ENCODE measurements at regions not wholly inside any gene's neighbourhood (a gene's known extent, or its start where the extent isn't known, plus 50 kb on each side); places are given as distances from the start of the nearest gene placed in this dataset.

DNA sequence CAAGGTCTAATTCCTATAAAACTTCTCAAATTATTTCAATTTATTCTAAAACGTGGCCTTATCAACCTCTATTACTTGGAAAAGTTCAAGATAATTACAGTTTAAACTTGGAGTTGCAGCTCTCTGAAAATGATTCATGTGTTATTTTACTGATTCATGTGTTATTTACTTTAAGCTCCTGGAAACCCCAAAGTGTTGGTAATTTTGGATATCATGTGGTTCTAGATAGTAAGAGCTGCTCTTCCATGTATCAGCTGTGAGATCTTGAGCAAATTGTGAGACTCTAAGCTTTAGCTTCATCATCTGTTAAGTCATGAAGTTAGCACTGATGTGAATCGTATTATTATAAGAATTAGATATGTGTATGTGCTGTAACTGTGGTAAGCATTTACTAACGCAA is 749.2 kb downstream of the TLE4 start:
- TF ChIP-seq, protein P1, sequence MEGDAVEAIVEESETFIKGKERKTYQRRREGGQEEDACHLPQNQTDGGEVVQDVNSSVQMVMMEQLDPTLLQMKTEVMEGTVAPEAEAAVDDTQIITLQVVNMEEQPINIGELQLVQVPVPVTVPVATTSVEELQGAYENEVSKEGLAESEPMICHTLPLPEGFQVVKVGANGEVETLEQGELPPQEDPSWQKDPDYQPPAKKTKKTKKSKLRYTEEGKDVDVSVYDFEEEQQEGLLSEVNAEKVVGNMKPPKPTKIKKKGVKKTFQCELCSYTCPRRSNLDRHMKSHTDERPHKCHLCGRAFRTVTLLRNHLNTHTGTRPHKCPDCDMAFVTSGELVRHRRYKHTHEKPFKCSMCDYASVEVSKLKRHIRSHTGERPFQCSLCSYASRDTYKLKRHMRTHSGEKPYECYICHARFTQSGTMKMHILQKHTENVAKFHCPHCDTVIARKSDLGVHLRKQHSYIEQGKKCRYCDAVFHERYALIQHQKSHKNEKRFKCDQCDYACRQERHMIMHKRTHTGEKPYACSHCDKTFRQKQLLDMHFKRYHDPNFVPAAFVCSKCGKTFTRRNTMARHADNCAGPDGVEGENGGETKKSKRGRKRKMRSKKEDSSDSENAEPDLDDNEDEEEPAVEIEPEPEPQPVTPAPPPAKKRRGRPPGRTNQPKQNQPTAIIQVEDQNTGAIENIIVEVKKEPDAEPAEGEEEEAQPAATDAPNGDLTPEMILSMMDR (IDR thresholded peaks at IDR 0.05; ENCODE audit: extremely low read depth, missing control alignments) = no peak
- DNase-seq (ENCODE audit: low spot score) = no peak

DNA sequence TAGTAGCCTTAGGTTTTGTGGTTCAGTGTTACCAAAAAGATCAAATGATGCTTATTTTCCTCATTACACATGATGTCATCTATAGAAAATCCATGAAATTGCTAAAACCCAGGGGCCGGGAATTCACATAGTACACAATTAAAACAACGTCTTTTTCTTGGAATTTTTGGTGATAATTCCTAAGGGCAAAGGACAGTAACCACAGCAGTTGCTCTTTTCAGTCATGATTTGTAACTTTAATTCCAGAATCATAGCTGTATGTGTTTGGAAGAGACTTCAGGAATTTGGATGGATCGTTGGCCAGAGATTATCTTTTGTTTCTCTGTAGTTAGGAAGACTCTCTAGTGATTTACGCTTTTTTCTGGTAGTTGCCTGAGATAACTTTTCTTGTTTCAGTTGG is 748.7 kb downstream of the TLE4 start:
- no peak for DNase-seq (ENCODE audit: low spot score)

DNA sequence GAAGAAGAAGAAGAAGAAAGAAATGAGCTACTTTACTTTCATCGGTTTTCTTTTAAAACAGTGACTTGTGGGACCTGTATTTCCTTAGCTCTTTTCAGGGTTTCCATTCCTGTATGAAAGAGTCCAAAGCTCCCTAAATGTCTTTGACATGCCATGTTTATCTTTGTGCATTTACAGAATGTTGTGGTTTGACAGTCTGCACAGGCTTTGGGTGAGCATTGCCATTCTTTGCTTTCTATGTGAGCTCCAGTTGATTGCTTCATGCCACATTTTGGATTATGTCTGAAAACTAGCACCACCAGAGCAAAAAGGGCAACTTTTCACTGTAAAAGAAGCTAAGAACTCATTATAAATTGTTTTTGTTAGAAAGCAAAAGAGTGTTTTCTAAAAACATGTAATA is 733.4 kb downstream of the TLE4 start:
- TF ChIP-seq, protein P1 (IDR thresholded peaks at IDR 0.05; ENCODE audit: extremely low read depth, missing control alignments) = no peak
- DNase-seq (ENCODE audit: low spot score) = no peak

More for the DNA sequence above, 748.7 kb downstream of the TLE4 start:
- TF ChIP-seq, protein P1 (IDR thresholded peaks at IDR 0.05; ENCODE audit: extremely low read depth, missing control alignments) = no peak

DNA sequence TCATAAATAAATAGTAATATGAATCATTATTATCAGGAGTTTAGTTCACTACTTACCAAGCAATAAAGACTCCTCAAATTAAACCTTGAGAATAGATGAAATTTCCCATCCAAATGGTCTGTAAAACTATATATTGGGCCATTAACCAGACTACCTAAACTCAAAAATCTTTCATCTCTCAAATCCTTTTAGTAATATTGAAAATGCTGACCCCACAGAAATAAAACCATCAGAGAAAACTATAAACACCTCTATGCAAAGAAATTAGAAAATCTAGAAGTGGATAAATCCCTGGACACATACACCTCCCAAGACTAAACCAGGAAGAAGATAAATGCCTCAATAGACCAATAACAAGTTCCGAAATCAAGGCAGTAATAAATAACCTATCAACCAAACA is 723.2 kb downstream of the TLE4 start:
- DNase-seq (ENCODE audit: low spot score) = no peak
- TF ChIP-seq, protein P1 (IDR thresholded peaks at IDR 0.05; ENCODE audit: extremely low read depth, missing control alignments) = no peak

DNA sequence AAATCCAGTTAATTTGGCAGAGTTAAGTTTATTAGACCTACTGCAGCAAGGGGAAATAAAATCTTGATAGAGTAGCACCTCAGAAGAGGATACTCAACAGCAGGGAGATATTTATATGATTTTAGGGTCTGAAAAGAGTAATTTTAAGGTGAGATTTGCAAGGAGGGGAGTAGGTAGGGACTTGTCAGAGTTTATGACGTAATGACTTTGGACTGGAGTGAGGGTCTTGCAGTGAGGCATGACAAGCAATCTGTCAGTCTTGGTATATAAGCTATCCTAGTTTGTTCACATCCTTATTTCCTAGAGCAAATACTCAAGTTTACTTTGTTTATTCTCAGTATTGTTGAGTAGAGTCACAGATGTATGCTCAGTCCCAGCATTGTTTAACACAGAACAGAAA is 722.6 kb downstream of the TLE4 start:
- no peak for DNase-seq (ENCODE audit: low spot score)
- TF ChIP-seq, protein P1 (IDR thresholded peaks at IDR 0.05; ENCODE audit: extremely low read depth, missing control alignments) = no peak

DNA sequence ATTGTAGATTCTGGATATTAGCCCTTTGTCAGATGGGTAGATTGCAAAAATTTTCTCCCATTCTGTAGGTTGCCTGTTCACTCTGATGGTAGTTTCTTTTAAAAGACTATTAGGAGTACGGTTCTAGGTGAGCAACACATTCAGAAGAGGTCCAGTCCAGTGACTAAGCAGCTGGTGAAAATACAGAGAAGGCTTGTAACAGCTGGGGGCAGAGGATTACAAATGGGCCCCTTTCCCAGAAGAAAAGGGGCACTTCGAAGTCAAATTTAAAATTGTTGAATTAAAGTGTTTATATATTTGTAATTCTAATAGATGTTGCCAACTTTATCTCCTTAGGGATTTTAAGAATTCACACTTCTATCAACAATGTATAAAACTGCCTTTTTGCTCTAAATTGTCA is 720.5 kb downstream of the TLE4 start:
- TF ChIP-seq, protein P1 (IDR thresholded peaks at IDR 0.05; ENCODE audit: extremely low read depth, missing control alignments) = no peak
- no peak for DNase-seq (ENCODE audit: low spot score)

DNA sequence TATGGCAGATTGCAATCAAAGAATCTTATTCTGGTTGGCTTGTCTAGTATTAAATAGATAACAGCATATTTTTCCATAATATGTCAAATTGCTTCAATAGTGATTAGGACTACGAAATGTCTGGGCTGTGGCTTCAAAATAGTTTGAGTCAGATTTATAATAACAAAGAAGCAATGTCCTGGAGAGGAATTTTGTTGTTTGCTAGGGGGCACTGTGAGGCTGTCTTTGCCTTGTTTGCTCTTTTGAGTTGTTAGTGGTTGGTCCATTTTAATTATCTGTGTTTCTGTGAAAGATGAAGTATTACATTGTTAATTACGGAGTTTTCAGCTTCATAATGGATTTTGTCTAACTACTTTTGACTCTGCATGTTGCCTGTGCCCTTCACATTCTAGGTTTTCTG is 713.6 kb downstream of the TLE4 start:
- DNase-seq (ENCODE audit: low spot score) = no peak
- TF ChIP-seq, protein P1 (IDR thresholded peaks at IDR 0.05; ENCODE audit: extremely low read depth, missing control alignments) = no peak
